ENCODE measurements at regions not wholly inside any gene's neighbourhood (a gene's known extent, or its start where the extent isn't known, plus 50 kb on each side); places are given as distances from the start of the nearest gene placed in this dataset.

- H3K27ac Mint-ChIP-seq, result no peak overlapping the region
- no peak for DNase-seq
- H3K36me3 Mint-ChIP-seq (ENCODE audit: low read depth), result no peaks in the 10 kb centered on the region
- no peaks in the 10 kb centered on the region for H3K9me3 Mint-ChIP-seq
- no peak overlapping the region for H3K4me3 Mint-ChIP-seq
- no peaks in the 10 kb centered on the region for H3K4me1 Mint-ChIP-seq (ENCODE audit: low read depth)
- intact Hi-C loops (cut with micrococcal nuclease), result no loop called here
- H3K27me3 Mint-ChIP-seq (ENCODE audit: low read depth), result no peaks in the 10 kb centered on the region
- CTCF ChIA-PET, result no interaction called here
These were observed 340.9 kb upstream of the KIF2A start for GRCh38 chr5:61965069-61965468.

DNA sequence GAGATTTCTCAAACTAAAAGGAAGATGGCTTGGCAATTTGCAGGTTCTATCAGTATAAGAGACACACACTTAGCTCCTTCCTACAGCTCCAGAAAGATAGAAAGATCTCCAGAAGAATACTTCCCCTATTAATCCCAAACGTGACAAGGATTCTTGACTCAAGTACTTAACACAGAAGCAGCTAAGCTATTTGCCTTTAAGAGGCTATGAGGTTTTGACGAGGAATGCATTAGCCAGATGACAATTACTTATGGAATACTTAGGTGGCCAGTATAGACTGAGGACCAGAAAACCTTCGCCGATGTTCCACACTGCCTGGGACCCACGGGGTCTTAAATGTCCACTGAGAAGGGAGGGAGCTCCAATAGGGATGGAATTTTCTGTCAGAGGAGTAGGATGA lies 340.5 kb upstream of the KIF2A start:
- Mint-ChIP-seq H3K36me3 (ENCODE audit: low read depth) (no peaks in the 10 kb centered on the region), H3K4me3 (no peak overlapping the region), H3K9me3 (no peaks in the 10 kb centered on the region), H3K27me3 (ENCODE audit: low read depth) (no peaks in the 10 kb centered on the region), H3K4me1 (ENCODE audit: low read depth) (no peaks in the 10 kb centered on the region), H3K27ac (no peak overlapping the region)
- CTCF ChIA-PET, result no interaction called here
- intact Hi-C loops (cut with micrococcal nuclease), result no loop called here
- DNase-seq, result no peak

- DNase-seq, result no peak
- Mint-ChIP-seq H3K27me3 (ENCODE audit: low read depth) (no peaks in the 10 kb centered on the region), H3K9me3 (no peaks in the 10 kb centered on the region), H3K4me1 (ENCODE audit: low read depth) (no peaks in the 10 kb centered on the region), H3K4me3 (no peak overlapping the region), H3K36me3 (ENCODE audit: low read depth) (no peaks in the 10 kb centered on the region), H3K27ac (no peak overlapping the region)
- intact Hi-C loops (cut with micrococcal nuclease), result no loop called here
- CTCF ChIA-PET, result no interaction called here
These were observed 339.6 kb upstream of the KIF2A start for GRCh38 chr5:61966296-61966955.

- CTCF ChIA-PET, result no interaction called here
- intact Hi-C loops (cut with micrococcal nuclease), result no loop called here
- no peaks in the 10 kb centered on the region for H3K9me3 Mint-ChIP-seq
- DNase-seq, result no peak
- no peak overlapping the region for H3K27ac Mint-ChIP-seq
- no peak overlapping the region for H3K4me3 Mint-ChIP-seq
- H3K4me1 Mint-ChIP-seq (ENCODE audit: low read depth), result no peaks in the 10 kb centered on the region
- H3K36me3 Mint-ChIP-seq (ENCODE audit: low read depth), result no peaks in the 10 kb centered on the region
- no peaks in the 10 kb centered on the region for H3K27me3 Mint-ChIP-seq (ENCODE audit: low read depth)
These were observed 339.0 kb upstream of the KIF2A start for GRCh38 chr5:61966997-61967396.

DNA sequence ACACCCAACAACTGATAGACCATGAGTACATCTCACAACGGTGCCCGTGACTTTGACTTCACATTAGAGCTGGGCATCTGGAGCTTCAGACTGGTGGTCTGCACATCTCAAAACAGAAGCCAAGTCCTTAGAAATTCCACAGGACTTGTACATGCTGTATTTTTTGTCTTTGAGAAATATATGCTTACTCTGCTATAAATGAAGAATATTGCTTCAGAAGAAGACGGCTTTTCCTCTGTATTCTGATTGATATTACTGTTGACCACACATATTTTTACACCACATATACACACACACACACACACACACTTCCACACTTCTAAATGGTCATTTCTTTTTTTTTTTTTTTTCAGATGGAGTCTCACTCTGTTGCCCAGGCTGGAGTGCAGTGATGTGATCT lies 338.3 kb upstream of the KIF2A start:
- CTCF ChIA-PET, result no interaction called here

GRCh38 chr5:61969347-61969746 lies 336.7 kb upstream of the KIF2A start:
- intact Hi-C loops (cut with micrococcal nuclease), result no loop called here
- no peaks in the 10 kb centered on the region for H3K36me3 Mint-ChIP-seq (ENCODE audit: low read depth)
- no peak for DNase-seq
- H3K27me3 Mint-ChIP-seq (ENCODE audit: low read depth), result no peaks in the 10 kb centered on the region
- CTCF ChIA-PET, result interaction anchor here (0.6 to 1.0 kb wide), 2 partner anchors 52 to 56 kb away, joined by 3 read pairs; no protein-coding TSS in a partner anchor
- H3K4me1 Mint-ChIP-seq (ENCODE audit: low read depth), result no peaks in the 10 kb centered on the region
- H3K4me3 Mint-ChIP-seq, result no peak overlapping the region
- no peak overlapping the region for H3K27ac Mint-ChIP-seq
- H3K9me3 Mint-ChIP-seq, result no peaks in the 10 kb centered on the region

More for the DNA sequence above, 338.3 kb upstream of the KIF2A start:
- no peak for DNase-seq
- no peak overlapping the region for H3K4me3 Mint-ChIP-seq
- H3K9me3 Mint-ChIP-seq, result no peaks in the 10 kb centered on the region
- no peaks in the 10 kb centered on the region for H3K4me1 Mint-ChIP-seq (ENCODE audit: low read depth)
- intact Hi-C loops (cut with micrococcal nuclease), result no loop called here
- no peak overlapping the region for H3K27ac Mint-ChIP-seq
- no peaks in the 10 kb centered on the region for H3K36me3 Mint-ChIP-seq (ENCODE audit: low read depth)
- H3K27me3 Mint-ChIP-seq (ENCODE audit: low read depth), result no peaks in the 10 kb centered on the region

- no peak for DNase-seq
- intact Hi-C loops (cut with micrococcal nuclease), result no loop called here
- CTCF ChIA-PET, result interaction anchor here (0.6 to 1.0 kb wide), 2 partner anchors 52 to 55 kb away, joined by 3 read pairs; no protein-coding TSS in a partner anchor
- Mint-ChIP-seq H3K4me3 (no peak overlapping the region), H3K4me1 (ENCODE audit: low read depth) (no peaks in the 10 kb centered on the region), H3K27ac (no peak overlapping the region), H3K27me3 (ENCODE audit: low read depth) (no peaks in the 10 kb centered on the region), H3K9me3 (no peaks in the 10 kb centered on the region), H3K36me3 (ENCODE audit: low read depth) (no peaks in the 10 kb centered on the region)
These were observed 336.3 kb upstream of the KIF2A start for GRCh38 chr5:61969755-61970154.

DNA sequence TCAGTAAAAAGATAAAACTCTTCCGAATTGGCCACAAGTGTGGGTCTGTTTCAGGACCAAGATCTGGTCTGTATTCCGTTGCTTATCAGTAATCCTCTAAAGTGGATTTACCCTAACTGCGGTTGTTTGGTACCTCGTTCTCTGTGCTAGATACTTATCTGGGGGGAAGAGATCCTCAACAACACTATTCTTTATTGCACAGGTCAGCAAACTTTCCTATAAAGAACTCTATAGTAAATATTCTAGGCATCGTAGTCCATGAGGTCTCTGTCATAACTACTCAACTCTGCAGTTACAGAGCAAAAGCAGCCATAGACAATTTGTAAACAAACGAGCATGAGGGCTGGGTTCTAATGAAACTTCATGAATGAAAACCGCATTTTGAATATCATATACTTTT lies 335.8 kb upstream of the KIF2A start:
- Mint-ChIP-seq H3K36me3 (ENCODE audit: low read depth) (no peaks in the 10 kb centered on the region), H3K4me3 (no peak overlapping the region), H3K4me1 (ENCODE audit: low read depth) (no peaks in the 10 kb centered on the region), H3K9me3 (no peaks in the 10 kb centered on the region), H3K27me3 (ENCODE audit: low read depth) (no peaks in the 10 kb centered on the region), H3K27ac (no peak overlapping the region)
- no peak for DNase-seq
- intact Hi-C loops (cut with micrococcal nuclease), result no loop called here
- CTCF ChIA-PET, result no interaction called here

DNA sequence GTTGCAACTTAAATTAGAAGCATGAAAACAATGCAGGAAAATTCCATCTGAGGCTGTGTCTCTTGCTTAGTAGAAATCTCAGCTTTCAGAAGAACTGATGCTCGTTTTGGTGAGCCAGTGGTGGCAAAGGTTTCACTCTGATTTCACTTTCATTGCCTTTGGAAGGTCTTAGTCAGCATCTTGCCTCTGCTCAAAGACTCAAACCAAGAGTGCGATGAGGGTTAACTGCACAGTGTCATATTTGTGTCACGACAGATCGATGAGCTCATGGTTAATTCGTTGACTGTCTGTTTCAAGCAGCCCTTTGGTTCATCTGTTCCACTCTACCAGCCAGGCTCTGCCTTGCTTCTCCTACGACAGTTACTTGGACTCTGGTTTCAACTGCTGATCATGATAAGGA lies 331.3 kb upstream of the KIF2A start:
- Mint-ChIP-seq H3K27me3 (ENCODE audit: low read depth) (no peaks in the 10 kb centered on the region), H3K4me3 (no peak overlapping the region), H3K9me3 (no peaks in the 10 kb centered on the region), H3K27ac (no peak overlapping the region), H3K4me1 (ENCODE audit: low read depth) (no peaks in the 10 kb centered on the region), H3K36me3 (ENCODE audit: low read depth) (no peaks in the 10 kb centered on the region)
- peak; percentile 6 for DNase-seq
- CTCF ChIA-PET, result no interaction called here
- intact Hi-C loops (cut with micrococcal nuclease), result no loop called here

DNA sequence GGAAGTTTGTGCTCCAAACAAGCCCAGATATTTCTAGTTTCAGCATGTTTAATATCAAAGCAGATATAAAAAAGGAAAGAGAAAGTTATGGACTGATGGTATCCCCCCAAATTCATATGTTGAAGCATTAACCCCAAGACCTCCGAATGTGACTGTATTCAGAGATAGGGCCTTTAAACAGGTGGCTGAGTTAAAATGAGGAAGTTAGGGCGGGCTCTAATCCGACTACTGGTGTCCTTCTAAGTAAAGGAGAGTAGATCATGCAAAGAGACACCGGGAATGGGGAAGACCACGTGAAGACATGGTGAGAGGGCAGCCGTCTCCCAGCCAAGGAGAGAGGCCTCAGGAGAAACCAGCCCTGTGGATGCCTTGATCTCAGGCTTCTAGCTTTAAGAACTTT lies 324.1 kb upstream of the KIF2A start:
- no peaks in the 10 kb centered on the region for H3K27me3 Mint-ChIP-seq (ENCODE audit: low read depth)
- H3K4me3 Mint-ChIP-seq, result no peak overlapping the region
- intact Hi-C loops (cut with micrococcal nuclease), result no loop called here
- DNase-seq, result no peak
- H3K4me1 Mint-ChIP-seq (ENCODE audit: low read depth), result no peaks in the 10 kb centered on the region
- CTCF ChIA-PET, result no interaction called here
- H3K9me3 Mint-ChIP-seq, result peaks cover 4% of the 10 kb centered on the region
- H3K27ac Mint-ChIP-seq, result no peak overlapping the region
- H3K36me3 Mint-ChIP-seq (ENCODE audit: low read depth), result no peaks in the 10 kb centered on the region

DNA sequence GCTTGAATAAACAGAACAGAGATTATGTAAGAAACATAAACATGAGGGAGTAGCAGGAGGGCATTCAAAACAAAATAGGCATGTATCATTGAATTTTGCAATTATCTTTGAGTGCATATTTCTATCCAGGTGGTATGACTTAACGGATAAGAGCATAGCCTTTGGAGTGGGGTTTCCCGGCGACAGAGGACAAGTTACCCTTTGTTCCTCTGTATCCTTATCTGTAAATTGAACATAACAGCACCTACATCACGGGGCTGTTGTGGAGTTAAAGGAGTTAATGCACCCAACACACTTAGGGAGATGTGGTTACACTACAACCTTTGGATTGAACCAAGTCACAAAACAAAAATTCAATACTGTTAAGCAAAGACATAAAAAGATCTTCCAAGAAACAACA lies 314.6 kb upstream of the KIF2A start:
- H3K4me1 Mint-ChIP-seq (ENCODE audit: low read depth), result no peaks in the 10 kb centered on the region
- H3K27ac Mint-ChIP-seq, result no peak overlapping the region
- no peak for DNase-seq
- intact Hi-C loops (cut with micrococcal nuclease), result no loop called here
- H3K9me3 Mint-ChIP-seq, result peaks cover 7% of the 10 kb centered on the region
- no peak overlapping the region for H3K4me3 Mint-ChIP-seq
- H3K27me3 Mint-ChIP-seq (ENCODE audit: low read depth), result no peaks in the 10 kb centered on the region
- CTCF ChIA-PET, result no interaction called here
- H3K36me3 Mint-ChIP-seq (ENCODE audit: low read depth), result no peaks in the 10 kb centered on the region

DNA sequence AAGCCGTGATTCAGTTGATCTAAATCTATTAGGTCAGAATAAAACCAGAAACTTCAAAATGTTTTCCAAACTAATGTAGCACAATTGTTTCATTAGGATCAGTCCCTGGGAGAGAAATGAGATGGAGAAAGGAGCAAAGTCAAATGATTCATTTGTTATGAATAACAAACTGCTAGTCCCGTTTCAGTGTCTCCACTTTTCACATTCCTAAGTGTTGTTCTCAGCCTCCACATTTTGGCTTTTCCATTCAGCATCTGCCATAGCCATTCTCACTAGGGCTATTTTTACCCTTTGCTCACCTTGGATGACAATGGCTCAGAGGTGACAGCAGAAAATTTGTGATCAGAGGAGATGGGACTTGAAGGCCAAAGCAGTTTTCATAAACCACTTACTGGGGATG lies 314.1 kb upstream of the KIF2A start:
- intact Hi-C loops (cut with micrococcal nuclease), result no loop called here
- peaks cover 5% of the 10 kb centered on the region for H3K9me3 Mint-ChIP-seq
- no peaks in the 10 kb centered on the region for H3K4me1 Mint-ChIP-seq (ENCODE audit: low read depth)
- H3K27ac Mint-ChIP-seq, result no peak overlapping the region
- H3K36me3 Mint-ChIP-seq (ENCODE audit: low read depth), result no peaks in the 10 kb centered on the region
- no peaks in the 10 kb centered on the region for H3K27me3 Mint-ChIP-seq (ENCODE audit: low read depth)
- CTCF ChIA-PET, result no interaction called here
- DNase-seq, result no peak
- no peak overlapping the region for H3K4me3 Mint-ChIP-seq

GRCh38 chr5:61993295-61993927 lies 312.6 kb upstream of the KIF2A start:
- Mint-ChIP-seq H3K27ac (no peak overlapping the region), H3K36me3 (ENCODE audit: low read depth) (no peaks in the 10 kb centered on the region), H3K9me3 (no peaks in the 10 kb centered on the region), H3K4me3 (no peak overlapping the region), H3K4me1 (ENCODE audit: low read depth) (no peaks in the 10 kb centered on the region), H3K27me3 (ENCODE audit: low read depth) (no peaks in the 10 kb centered on the region)
- CTCF ChIA-PET, result no interaction called here
- no peak for DNase-seq
- intact Hi-C loops (cut with micrococcal nuclease), result no loop called here

Measured in activated naive CD4-positive, alpha-beta T cell treated with anti-CD3 and anti-CD28 coated beads for 36 hours (primary cell).